ENCODE measurements at regions not wholly inside any gene's neighbourhood (a gene's known extent, or its start where the extent isn't known, plus 50 kb on each side); places are given as distances from the start of the nearest gene placed in this dataset.

DNA sequence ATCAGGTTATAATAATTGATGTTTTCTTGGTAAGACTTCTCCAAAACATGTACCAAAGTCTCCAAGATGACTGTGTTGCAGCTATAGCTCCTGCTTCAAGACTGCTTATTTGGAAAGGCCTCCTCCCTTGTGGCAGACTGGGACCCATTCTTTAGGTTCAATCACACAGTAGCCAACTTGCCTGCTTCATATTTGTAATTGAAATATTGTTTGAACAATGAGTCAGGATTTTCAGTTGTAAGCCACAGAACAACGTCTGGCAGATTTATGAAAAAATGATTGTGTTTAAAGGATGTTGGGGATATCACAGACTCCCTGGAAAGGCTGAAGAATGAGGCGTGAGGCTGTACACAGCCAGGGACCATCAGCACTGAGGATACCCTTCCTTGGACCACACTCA lies 458.9 kb downstream of the MED10 start:
- H3K4me3 ChIP-seq (ENCODE audit: low read depth, low read length): no peak overlapping the region
- TF ChIP-seq, protein P1, sequence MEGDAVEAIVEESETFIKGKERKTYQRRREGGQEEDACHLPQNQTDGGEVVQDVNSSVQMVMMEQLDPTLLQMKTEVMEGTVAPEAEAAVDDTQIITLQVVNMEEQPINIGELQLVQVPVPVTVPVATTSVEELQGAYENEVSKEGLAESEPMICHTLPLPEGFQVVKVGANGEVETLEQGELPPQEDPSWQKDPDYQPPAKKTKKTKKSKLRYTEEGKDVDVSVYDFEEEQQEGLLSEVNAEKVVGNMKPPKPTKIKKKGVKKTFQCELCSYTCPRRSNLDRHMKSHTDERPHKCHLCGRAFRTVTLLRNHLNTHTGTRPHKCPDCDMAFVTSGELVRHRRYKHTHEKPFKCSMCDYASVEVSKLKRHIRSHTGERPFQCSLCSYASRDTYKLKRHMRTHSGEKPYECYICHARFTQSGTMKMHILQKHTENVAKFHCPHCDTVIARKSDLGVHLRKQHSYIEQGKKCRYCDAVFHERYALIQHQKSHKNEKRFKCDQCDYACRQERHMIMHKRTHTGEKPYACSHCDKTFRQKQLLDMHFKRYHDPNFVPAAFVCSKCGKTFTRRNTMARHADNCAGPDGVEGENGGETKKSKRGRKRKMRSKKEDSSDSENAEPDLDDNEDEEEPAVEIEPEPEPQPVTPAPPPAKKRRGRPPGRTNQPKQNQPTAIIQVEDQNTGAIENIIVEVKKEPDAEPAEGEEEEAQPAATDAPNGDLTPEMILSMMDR (IDR thresholded peaks at IDR 0.05; ENCODE audit: insufficient read depth, low read length): no peak
- no peak for DNase-seq (ENCODE audit: low read depth)

DNA sequence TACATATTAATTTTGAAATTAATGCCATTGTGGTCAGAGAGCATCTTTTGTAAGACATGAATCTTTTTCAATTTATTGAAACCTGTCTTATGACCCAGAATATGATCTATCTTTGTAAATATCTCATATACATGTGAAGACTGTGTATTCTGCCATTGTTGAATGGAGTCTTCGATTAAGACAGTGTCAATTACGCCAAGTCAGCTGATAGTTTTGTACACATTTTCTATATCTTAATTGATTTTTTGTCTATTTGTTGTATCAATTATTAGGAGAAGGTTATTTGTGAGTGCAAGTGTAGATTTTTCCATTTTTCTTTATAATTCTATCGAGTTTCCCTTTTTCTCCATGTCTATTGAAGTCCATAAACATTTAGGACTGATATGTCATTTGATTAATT lies 471.6 kb downstream of the MED10 start:
- TF ChIP-seq, protein P1 (IDR thresholded peaks at IDR 0.05; ENCODE audit: insufficient read depth, low read length): no peak
- DNase-seq (ENCODE audit: low read depth): no peak
- H3K4me3 ChIP-seq (ENCODE audit: low read depth, low read length): no peak overlapping the region

DNA sequence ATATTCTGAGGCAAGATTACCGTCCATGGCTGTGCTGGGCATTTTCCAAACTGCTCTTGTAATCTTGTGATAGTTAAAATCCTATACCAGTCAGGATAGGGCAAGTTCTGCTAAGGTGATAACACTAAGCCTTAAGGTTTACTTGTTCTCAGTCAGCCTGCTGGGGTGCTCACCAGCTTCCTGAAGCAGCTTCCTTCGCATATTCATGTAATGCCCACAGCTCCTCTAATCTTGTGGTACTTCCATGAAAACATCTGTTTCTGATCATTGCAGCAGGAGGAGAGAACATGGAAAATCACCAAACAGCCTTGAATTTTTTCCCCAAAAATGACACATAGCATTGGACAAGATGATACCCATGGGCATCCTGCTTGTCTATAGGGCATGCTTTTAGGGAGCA lies 473.2 kb downstream of the MED10 start:
- no peak overlapping the region for H3K4me3 ChIP-seq (ENCODE audit: low read depth, low read length)
- TF ChIP-seq, protein P1 (IDR thresholded peaks at IDR 0.05; ENCODE audit: insufficient read depth, low read length): no peak
- no peak for DNase-seq (ENCODE audit: low read depth)

DNA sequence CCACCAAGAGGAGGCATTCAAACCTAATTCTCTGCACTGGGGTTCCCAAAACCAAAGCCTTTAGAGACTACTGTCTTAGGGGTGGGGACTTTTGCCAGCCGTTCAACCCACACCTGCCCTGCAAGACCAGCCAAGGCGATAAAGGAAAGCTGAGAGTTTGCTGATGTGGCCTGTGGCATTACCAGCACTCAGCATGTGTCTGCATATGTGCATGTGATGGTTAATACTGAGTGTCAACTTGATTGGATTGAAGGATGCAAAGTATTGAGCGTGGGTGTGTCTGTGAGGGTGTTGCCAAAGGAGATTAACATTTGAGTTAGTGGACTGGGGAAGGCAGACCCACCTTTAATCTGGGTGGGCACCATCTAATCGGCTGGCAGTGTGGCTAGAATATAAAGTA lies 474.2 kb downstream of the MED10 start:
- H3K4me3 ChIP-seq (ENCODE audit: low read depth, low read length): no peak overlapping the region
- DNase-seq (ENCODE audit: low read depth): no peak
- TF ChIP-seq, protein P1 (IDR thresholded peaks at IDR 0.05; ENCODE audit: insufficient read depth, low read length): no peak

DNA sequence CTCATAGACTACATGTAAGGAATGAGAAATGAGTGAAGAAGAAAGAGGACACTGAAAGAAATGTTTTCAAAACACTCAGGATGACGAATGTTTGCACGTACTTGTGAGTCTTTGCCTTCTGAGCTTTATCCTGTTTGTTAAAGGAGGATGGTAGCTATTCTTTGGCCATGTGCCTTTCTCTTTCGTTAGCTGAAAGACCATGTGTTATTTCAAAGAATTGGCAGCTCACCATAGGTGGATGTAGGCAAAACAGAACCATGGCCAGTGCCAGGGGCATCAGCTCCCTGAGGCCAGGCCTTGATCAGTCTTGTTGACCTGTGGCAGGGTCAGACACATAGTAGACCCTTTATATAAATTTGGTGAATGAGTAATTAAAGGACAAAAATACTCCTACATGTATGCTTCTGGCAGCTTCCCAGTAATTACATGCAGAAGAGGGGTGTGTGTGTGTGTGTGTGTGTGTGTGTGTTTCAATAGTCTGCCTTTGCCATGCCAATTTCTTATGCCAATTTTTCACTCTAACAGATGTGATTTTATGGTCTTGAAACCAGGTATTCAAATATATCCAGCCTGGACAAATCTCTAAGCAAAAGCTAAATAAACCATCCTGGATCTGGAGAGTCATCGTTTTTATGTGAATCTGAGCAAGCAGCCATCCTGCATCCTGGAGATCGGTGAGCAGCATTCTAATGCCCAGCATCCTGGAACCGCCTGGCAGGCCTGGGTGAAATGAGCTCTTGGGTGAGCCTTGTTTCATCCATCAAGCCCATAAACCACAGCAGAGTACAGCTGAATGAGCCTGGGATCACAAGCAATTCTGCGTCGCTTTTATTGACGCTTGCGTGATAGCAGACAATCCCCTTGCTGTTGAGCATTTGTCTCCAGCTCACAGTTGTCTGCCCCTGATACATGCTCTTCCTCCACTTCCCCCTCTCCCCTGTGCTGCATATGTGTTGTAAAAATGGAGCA lies 475.4 kb downstream of the MED10 start:
- TF ChIP-seq, protein P1 (IDR thresholded peaks at IDR 0.05; ENCODE audit: insufficient read depth, low read length): no peak

DNA sequence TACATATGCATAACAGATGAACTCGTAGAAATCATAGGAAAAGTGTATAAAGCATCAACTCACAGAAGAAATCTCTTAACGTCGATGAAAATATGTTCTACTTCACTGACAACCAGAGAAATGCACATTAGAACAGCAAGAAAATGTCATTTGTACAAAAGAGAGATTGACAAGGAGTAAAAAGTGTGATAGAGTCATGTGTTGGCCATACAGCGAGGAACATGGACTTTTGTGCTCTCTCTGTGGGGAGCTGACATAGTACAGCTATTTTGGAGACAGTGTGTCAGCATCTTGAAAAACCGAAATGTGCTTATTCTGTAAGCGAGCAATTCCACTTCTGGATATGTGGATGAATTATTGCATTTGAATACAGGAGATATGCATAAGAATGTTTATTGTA lies 477.9 kb downstream of the ICE1 start:
- no peak overlapping the region for H3K4me3 ChIP-seq (ENCODE audit: low read depth, low read length)
- DNase-seq (ENCODE audit: low read depth): no peak
- TF ChIP-seq, protein P1 (IDR thresholded peaks at IDR 0.05; ENCODE audit: insufficient read depth, low read length): no peak

More for the DNA sequence above, 475.4 kb downstream of the MED10 start:
- H3K4me3 ChIP-seq (ENCODE audit: low read depth, low read length): no peak overlapping the region
- no peak for DNase-seq (ENCODE audit: low read depth)
